ENCODE measurements at regions not wholly inside any gene's neighbourhood (a gene's known extent, or its start where the extent isn't known, plus 50 kb on each side); places are given as distances from the start of the nearest gene placed in this dataset.
"Not testable (repeated sequence)": the region's sequence is repeated elsewhere in the genome, so short reads cannot be mapped to it uniquely, and the experiment has no call there.

DNA sequence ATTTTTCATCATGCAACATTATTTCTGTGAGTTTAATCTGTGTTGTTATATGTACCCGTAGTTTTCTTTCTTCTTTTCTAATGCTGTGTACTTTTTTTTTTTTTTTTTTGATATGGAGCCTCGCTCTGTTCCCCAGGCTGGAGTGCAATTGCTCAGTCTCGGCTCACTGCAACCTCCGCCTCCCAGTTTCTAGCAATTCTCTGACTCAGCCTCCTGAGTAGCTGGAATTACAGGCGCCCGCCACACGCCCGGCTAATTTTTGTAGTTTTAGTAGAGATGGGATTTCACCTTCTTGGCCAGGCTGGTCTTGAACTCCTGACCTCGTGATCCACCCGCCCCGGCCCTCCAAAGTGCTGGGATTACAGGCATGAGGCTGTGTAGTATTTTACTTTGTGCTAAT, 155.4 kb downstream of the GALR1 start:
- H3K4me3 ChIP-seq = no peak overlapping the region
- H3K9me3 ChIP-seq = no peaks in the 10 kb centered on the region
- H3K27me3 ChIP-seq = no peaks in the 10 kb centered on the region
- H3K4me1 ChIP-seq = no peaks in the 10 kb centered on the region
- H3K27ac ChIP-seq = no peak overlapping the region
- no peak for TF ChIP-seq POLR2A (IDR thresholded peaks at IDR 0.05)
- TF ChIP-seq, protein P1, sequence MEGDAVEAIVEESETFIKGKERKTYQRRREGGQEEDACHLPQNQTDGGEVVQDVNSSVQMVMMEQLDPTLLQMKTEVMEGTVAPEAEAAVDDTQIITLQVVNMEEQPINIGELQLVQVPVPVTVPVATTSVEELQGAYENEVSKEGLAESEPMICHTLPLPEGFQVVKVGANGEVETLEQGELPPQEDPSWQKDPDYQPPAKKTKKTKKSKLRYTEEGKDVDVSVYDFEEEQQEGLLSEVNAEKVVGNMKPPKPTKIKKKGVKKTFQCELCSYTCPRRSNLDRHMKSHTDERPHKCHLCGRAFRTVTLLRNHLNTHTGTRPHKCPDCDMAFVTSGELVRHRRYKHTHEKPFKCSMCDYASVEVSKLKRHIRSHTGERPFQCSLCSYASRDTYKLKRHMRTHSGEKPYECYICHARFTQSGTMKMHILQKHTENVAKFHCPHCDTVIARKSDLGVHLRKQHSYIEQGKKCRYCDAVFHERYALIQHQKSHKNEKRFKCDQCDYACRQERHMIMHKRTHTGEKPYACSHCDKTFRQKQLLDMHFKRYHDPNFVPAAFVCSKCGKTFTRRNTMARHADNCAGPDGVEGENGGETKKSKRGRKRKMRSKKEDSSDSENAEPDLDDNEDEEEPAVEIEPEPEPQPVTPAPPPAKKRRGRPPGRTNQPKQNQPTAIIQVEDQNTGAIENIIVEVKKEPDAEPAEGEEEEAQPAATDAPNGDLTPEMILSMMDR (IDR thresholded peaks at IDR 0.05) = no peak
- DNase-seq = no peak
- H3K36me3 ChIP-seq = no peaks in the 10 kb centered on the region

DNA sequence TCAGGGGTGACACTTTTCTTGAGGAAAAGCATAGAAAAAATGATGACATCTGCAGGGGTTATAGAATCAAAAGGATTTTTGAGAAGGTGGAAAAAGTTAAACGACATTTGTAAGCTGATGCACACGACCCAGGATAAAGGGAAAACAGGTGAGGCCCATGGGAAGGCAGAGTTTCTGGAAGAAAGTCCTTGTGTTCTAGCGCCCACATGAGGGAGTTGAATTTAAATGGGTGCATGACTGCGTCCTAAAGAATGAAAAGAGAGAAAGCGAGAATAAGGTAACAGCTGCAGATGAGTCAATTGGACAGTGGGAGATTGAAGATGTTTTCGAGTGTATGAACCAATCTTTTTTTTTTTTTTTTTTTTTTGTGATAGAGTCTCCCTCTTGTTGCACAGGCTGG, 158.1 kb downstream of the GALR1 start:
- Histone ChIP-seq H3K9me3 (no peaks in the 10 kb centered on the region), H3K36me3 (no peaks in the 10 kb centered on the region), H3K4me1 (no peaks in the 10 kb centered on the region), H3K27ac (no peak overlapping the region), H3K4me3 (no peak overlapping the region), H3K27me3 (no peaks in the 10 kb centered on the region)
- TF ChIP-seq POLR2A (IDR thresholded peaks at IDR 0.05) = no peak
- TF ChIP-seq, protein P1 (IDR thresholded peaks at IDR 0.05) = peak in 1 of 6 experiments; percentile 16
- no peak for DNase-seq

DNA sequence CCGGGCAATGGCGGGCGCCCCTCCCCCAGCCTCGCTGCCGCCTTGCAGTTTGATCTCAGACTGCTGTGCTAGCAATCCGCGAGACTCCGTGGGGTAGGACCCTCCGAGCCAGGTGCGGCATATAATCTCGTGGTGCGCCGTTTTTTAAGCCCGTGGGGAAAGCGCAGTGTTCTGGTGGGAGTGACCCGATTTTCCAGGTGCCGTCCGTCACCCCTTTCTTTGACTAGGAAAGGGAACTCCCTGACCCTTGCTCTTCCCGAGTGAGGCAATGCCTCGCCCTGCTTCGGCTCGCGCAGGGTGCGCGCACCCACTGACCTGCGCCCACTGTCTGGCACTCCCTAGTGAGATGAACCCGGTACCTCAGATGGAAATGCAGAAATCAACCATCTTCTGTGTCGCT, 171.9 kb downstream of the GALR1 start:
- H3K36me3 ChIP-seq, H3K9me3 ChIP-seq, H3K4me1 ChIP-seq, H3K27me3 ChIP-seq, H3K4me3 ChIP-seq, DNase-seq, H3K27ac ChIP-seq: not testable (repeated sequence)

DNA sequence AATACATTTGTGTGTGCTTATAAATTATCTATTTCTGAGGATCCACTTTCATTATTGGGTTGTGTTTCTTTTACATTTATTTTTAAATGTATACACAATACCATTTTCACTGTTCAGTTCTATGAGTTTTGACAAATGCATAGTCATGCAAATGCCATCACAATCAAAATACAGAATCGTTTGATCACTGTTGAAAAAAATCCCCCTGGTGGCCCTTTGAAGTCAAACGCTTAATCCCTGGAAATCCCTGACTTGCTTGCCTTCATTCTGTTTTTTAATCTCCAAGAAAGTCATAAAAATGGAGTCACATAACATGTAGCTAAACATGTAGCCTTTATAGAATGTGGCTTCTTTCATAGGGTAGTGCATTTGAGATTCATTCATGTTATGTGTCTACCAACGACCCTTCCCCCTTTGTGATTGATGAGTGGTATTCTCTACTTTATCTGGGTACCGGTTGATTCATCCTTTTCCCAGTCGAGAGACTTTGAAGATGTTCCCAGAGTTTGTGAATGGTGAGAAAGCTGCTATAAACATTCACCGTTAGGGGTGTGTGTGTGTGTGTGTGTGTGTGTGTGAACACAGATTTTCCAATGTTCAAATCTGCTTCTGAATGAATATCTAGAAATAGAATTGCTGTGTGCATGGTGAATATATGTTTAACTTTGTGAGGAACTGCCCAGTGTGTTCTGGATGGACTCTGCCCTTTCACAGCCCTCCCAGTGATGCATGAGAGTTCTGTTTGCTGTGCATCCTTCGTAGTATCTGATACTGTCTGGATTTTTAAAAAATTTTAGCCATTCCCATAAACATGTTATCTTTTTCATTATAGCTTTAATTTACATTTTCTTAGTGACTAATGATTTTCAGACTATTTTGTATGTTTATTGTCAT, 173.6 kb downstream of the GALR1 start:
- Histone ChIP-seq H3K27me3 (no peaks in the 10 kb centered on the region), H3K36me3 (no peaks in the 10 kb centered on the region), H3K4me1 (no peaks in the 10 kb centered on the region), H3K9me3 (no peaks in the 10 kb centered on the region), H3K4me3 (no peak overlapping the region), H3K27ac (no peak overlapping the region)
- no peak for DNase-seq
- TF ChIP-seq, protein P1 (IDR thresholded peaks at IDR 0.05) = peak in 1 of 6 experiments; percentile 15
- no peak for TF ChIP-seq POLR2A (IDR thresholded peaks at IDR 0.05)

DNA sequence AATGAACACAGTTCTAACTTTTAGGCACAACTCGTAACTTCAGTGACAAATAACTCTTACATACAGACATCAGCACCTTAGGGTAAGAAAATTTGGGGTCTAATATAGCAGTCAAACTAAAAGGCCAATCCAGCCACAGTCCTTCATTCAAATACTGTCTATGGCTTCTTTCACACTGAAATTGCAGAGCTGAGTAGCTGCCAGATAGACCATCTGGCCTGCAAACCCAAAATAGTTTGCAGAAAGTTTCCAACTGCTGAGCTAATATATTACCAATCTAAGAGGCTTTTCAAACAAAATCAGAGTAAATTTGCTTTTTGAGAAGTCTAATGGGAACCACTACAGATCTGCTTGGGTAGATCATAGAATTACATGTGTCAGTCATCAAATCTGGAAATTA, 183.4 kb downstream of the GALR1 start:
- Histone ChIP-seq H3K27ac (no peak overlapping the region), H3K27me3 (no peaks in the 10 kb centered on the region), H3K9me3 (no peaks in the 10 kb centered on the region), H3K36me3 (no peaks in the 10 kb centered on the region), H3K4me1 (no peaks in the 10 kb centered on the region), H3K4me3 (no peak overlapping the region)
- no peak for DNase-seq
- no peak for TF ChIP-seq POLR2A (IDR thresholded peaks at IDR 0.05)
- TF ChIP-seq, protein P1 (IDR thresholded peaks at IDR 0.05) = no peak

DNA sequence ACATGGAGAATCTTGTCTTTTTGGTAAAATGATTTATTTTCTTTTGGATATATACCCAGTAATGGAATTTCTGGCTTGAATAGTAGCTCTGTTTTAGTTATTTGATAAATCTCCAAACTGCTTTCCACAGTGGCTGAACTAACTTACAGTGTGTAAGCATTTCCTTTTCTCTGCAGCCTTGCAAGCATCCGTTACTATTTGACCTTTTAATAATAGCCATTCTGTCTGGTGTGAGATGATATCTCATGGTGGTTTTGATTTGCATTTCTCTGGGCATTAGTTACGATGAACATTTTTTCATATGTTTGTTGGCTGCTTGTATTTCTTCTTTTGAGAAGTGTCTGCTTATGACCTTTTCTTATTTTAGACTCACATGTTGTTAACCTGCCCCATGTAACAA, 190.2 kb downstream of the GALR1 start:
- no peak for DNase-seq
- Histone ChIP-seq H3K4me1 (no peaks in the 10 kb centered on the region), H3K27ac (no peak overlapping the region), H3K36me3 (no peaks in the 10 kb centered on the region), H3K9me3 (no peaks in the 10 kb centered on the region), H3K4me3 (no peak overlapping the region), H3K27me3 (no peaks in the 10 kb centered on the region)
- TF ChIP-seq, protein P1 (IDR thresholded peaks at IDR 0.05) = no peak
- TF ChIP-seq POLR2A (IDR thresholded peaks at IDR 0.05) = no peak
